AG04450 (cell line): ENCODE measurements at regions not wholly inside any gene's neighbourhood (a gene's known extent, or its start where the extent isn't known, plus 50 kb on each side); places are given as distances from the start of the nearest gene placed in this dataset.

ENCODE experiments used
- CTCF ChIA-PET: fragments of 300-600, 350-600 bp; formaldehyde crosslinking; extraction: SDS; loops from one replicate; lab custom pipeline; 2022; ENCODE audit warnings: antibody characterized with exemption, inconsistent platforms; lab: Charles Lee
- POLR2A ChIA-PET: fragments of 350-600 bp; formaldehyde crosslinking; extraction: SDS; loops from one replicate; lab custom pipeline; 2021; ENCODE audit warnings: antibody characterized with exemption, inconsistent platforms; lab: Yijun Ruan, JAX
- DNase-seq: peaks from one replicate; pipeline ENCODE4 v3.0.0-alpha.2; 2011; ENCODE audit warnings: low read depth, low spot score
- H3K27ac ChIP-seq: one replicate; pipeline ENCODE4 v1.5.1; 2012; ENCODE audit warnings: low read depth, low read length, control low read depth
- H3K27me3 ChIP-seq: one replicate; pipeline ENCODE4 v1.6.0; 2012; ENCODE audit warnings: low read length; ENCODE audit not compliant: control insufficient read depth, insufficient read depth
- H3K4me3 ChIP-seq: 2 replicates; pipeline ENCODE4 v1.5.1; 2011; ENCODE audit warnings: mild to moderate bottlenecking, low read depth, low read length, control low read depth
- H3K9me3 ChIP-seq: 2 replicates; pipeline ENCODE4 v1.5.1; 2012; ENCODE audit warnings: low read length; ENCODE audit not compliant: control insufficient read depth, insufficient read depth
- CTCF ChIP-seq: IDR thresholded peaks from 2 replicates; pipeline ENCODE4 v1.5.1; 2011; ENCODE audit warnings: low read depth, low read length, control low read depth, inconsistent platforms

GRCh38 chr6:71502956-71503355, 214.3 kb downstream of the OGFRL1 start:
- POLR2A ChIA-PET = no interaction called here
- no peak overlapping the region for H3K4me3 ChIP-seq
- no peak for DNase-seq
- no peaks in the 10 kb centered on the region for H3K9me3 ChIP-seq
- H3K27ac ChIP-seq = no peak overlapping the region
- H3K27me3 ChIP-seq = no peaks in the 10 kb centered on the region
- TF ChIP-seq CTCF = no peak
- CTCF ChIA-PET = interaction anchor here (11.1 kb wide), 1 partner anchor 118 kb away, joined by 116 read pairs; no protein-coding TSS in a partner anchor

GRCh38 chr6:71507183-71507582, 218.6 kb downstream of the OGFRL1 start:
- H3K27me3 ChIP-seq = no peaks in the 10 kb centered on the region
- ChIA-PET POLR2A (no interaction called here), CTCF (interaction anchor here (0.7 to 11.1 kb wide), 2 partner anchors 11 to 122 kb away, joined by 3 to 116 read pairs; no protein-coding TSS in a partner anchor)
- DNase-seq = no peak
- TF ChIP-seq CTCF = no peak
- H3K9me3 ChIP-seq = no peaks in the 10 kb centered on the region
- H3K4me3 ChIP-seq = no peak overlapping the region
- H3K27ac ChIP-seq = no peak overlapping the region

- no peak overlapping the region for H3K27ac ChIP-seq
- no peak overlapping the region for H3K4me3 ChIP-seq
- DNase-seq = no peak
- CTCF ChIA-PET = interaction anchor here (0.6 to 11.1 kb wide), 18 partner anchors 9 to 574 kb away, joined by 3 to 116 read pairs (median 6); no protein-coding TSS in a partner anchor
- H3K27me3 ChIP-seq = no peaks in the 10 kb centered on the region
- H3K9me3 ChIP-seq = no peaks in the 10 kb centered on the region
- POLR2A ChIA-PET = interaction anchor here (0.9 kb wide), 1 partner anchor 40 kb away, joined by 3 read pairs; no protein-coding TSS in a partner anchor
- no peak for TF ChIP-seq CTCF
These were observed 220.8 kb downstream of the OGFRL1 start for GRCh38 chr6:71509191-71510005.

GRCh38 chr6:71510057-71510713, 221.6 kb downstream of the OGFRL1 start:
- peak; percentile 79 for TF ChIP-seq CTCF
- ChIA-PET POLR2A (no interaction called here), CTCF (interaction anchor here (0.6 to 11.1 kb wide), 19 partner anchors 10 to 573 kb away, joined by 3 to 116 read pairs (median 5); no protein-coding TSS in a partner anchor)
- no peak overlapping the region for H3K27ac ChIP-seq
- no peaks in the 10 kb centered on the region for H3K9me3 ChIP-seq
- H3K27me3 ChIP-seq = no peaks in the 10 kb centered on the region
- no peak overlapping the region for H3K4me3 ChIP-seq
- DNase-seq = peak; percentile 55
